GM12878 (cell line): ENCODE measurements at regions not wholly inside any gene's neighbourhood (a gene's known extent, or its start where the extent isn't known, plus 50 kb on each side); places are given as distances from the start of the nearest gene placed in this dataset.

Experiments
- ATAC-seq: fragments of 200-7000 bp; cut with Tn5 transposase; 3 replicates; pipeline ENCODE4 v1.9.1; 2020; ENCODE audit warnings: mild to moderate bottlenecking, moderate library complexity
- BruUV-seq: library from RNA; stranded (reverse); fragments of 400-500 nt; replicated peaks from 2 replicates; lab custom pipeline; 2021; lab: Mats Ljungman, UMichigan
- CTCF ChIA-PET: fragments of 300-600 bp; sonication (Branson Sonifier 250); formaldehyde crosslinking; extraction: SDS; loops from one replicate; lab custom pipeline; 2021; ENCODE audit warnings: inconsistent platforms; lab: Yijun Ruan, JAX
- POLR2A ChIA-PET: fragments of 350-600 bp; formaldehyde crosslinking; extraction: SDS; loops from one replicate; lab custom pipeline; 2021; ENCODE audit warnings: inconsistent platforms; lab: Charles Lee
- RAD21 ChIA-PET: fragments of 300-600 bp; sonication (Branson Sonifier 250); formaldehyde crosslinking; loops from one replicate; lab custom pipeline; 2023; ENCODE audit warnings: antibody characterized with exemption; ENCODE audit not compliant: unreplicated experiment; lab: Charles Lee
- SMC1A ChIA-PET: fragments of 300-600 bp; sonication (Branson Sonifier 250); formaldehyde crosslinking; loops from one replicate; lab custom pipeline; 2023; ENCODE audit not compliant: unreplicated experiment, uncharacterized antibody; lab: Charles Lee
- DNase-seq: peaks from one replicate; pipeline ENCODE4 v3.0.0-alpha.2; 2011; ENCODE audit warnings: low read depth, low spot score
- FAIRE-seq: peaks from 3 replicates; lab custom pipeline; 2011; peaks lifted over from hg19 to GRCh38; lab: Jason Lieb, UNC
- H2AFZ ChIP-seq: 2 replicates; pipeline ENCODE4 v1.6.0; 2011; ENCODE audit warnings: low read depth, low read length, control low read depth; ENCODE audit not compliant: control insufficient read depth
- H3K27ac ChIP-seq: 2 replicates; pipeline ENCODE4 v1.5.1; 2011; ENCODE audit warnings: control low read depth; ENCODE audit not compliant: control insufficient read depth, insufficient read depth
- H3K27me3 ChIP-seq, 2 experiments: replicated peaks in 1 of 2; 2 replicates each; pipeline versions ENCODE4 v1.6.0 to v1.6.1; 2011; ENCODE audit warnings: low read length in 1 of 2; ENCODE audit not compliant: control insufficient read depth in 2 of 2, insufficient read depth in 2 of 2
- H3K36me3 ChIP-seq, 2 experiments: 2 replicates each; pipeline ENCODE4 v1.5.1; 2011; ENCODE audit warnings: low read length in 1 of 2; ENCODE audit not compliant: control insufficient read depth in 2 of 2, insufficient read depth in 2 of 2
- H3K4me1 ChIP-seq: 2 replicates; pipeline ENCODE4 v1.6.1; 2011; ENCODE audit warnings: mild to moderate bottlenecking, low read length, moderate library complexity, mixed read lengths; ENCODE audit not compliant: control insufficient read depth, insufficient read depth
- H3K4me2 ChIP-seq: 2 replicates; pipeline ENCODE4 v1.6.0; 2011; ENCODE audit warnings: control low read depth; ENCODE audit not compliant: control insufficient read depth, insufficient read depth
- H3K4me3 ChIP-seq: fragments of 200-600 bp; sonication (generic); 2 replicates; pipeline ENCODE4 v1.5.1; 2016
- H3K79me2 ChIP-seq: 2 replicates; pipeline ENCODE4 v1.6.0; 2011; ENCODE audit warnings: low read length; ENCODE audit not compliant: control insufficient read depth, insufficient read depth
- H3K9ac ChIP-seq: 2 replicates; pipeline ENCODE4 v1.8.0; 2011; ENCODE audit warnings: low read length, control low read depth, mixed read lengths; ENCODE audit not compliant: control insufficient read depth, insufficient read depth
- H3K9me3 ChIP-seq: replicated peaks from 3 replicates; pipeline ENCODE4 v1.5.1; 2011; ENCODE audit warnings: mild to moderate bottlenecking, low read length; ENCODE audit not compliant: control insufficient read depth, insufficient read depth
- H4K20me1 ChIP-seq: 2 replicates; pipeline ENCODE4 v1.6.0; 2011; ENCODE audit not compliant: control insufficient read depth, insufficient read depth
- CHD2 ChIP-seq: IDR thresholded peaks from 2 replicates; pipeline ENCODE4 v1.6.1; 2011; ENCODE audit warnings: low read depth, low read length, improper control_type of control experiment, borderline replicate concordance
- IRF4 ChIP-seq: IDR thresholded peaks from 2 replicates; pipeline ENCODE4 v1.6.1; 2011; ENCODE audit warnings: low read depth, low read length
- KAT2A ChIP-seq: conservative IDR thresholded peaks from 2 replicates; pipeline ENCODE4 v1.6.1; 2011; ENCODE audit warnings: low read depth, low read length; ENCODE audit not compliant: control insufficient read depth
- REST ChIP-seq: IDR thresholded peaks from 2 replicates; pipeline ENCODE4 v1.6.1; 2012; ENCODE audit warnings: mild to moderate bottlenecking, low read depth, low read length
- TARDBP ChIP-seq: IDR thresholded peaks from 2 replicates; pipeline ENCODE4 v1.6.1; 2016; ENCODE audit warnings: borderline replicate concordance
- in situ Hi-C: fragments of 300-500 bp; cut with MboI; formaldehyde crosslinking; loops from 9 replicates; pipeline ENCODE4 v1.14.3; 2018; ENCODE audit warnings: mixed read lengths
- intact Hi-C: fragments of 100-400 bp; cut with micrococcal nuclease; formaldehyde crosslinking; loops from one replicate; pipeline ENCODE4 v1.14.2; 2022; ENCODE audit not compliant: unreplicated experiment

GRCh38 chr6:144824018-144824417 lies 538.9 kb downstream of the UTRN start:
- no peak for ATAC-seq
- Histone ChIP-seq H3K4me1 (no peaks in the 10 kb centered on the region), H3K27me3 (no peaks in the 10 kb centered on the region), H4K20me1 (no peaks in the 10 kb centered on the region), H2AFZ (no peak overlapping the region), H3K9me3 (no peaks in the 10 kb centered on the region), H3K36me3 (no peaks in the 10 kb centered on the region), H3K27ac (no peak overlapping the region), H3K4me2 (no peak overlapping the region), H3K9ac (no peak overlapping the region), H3K4me3 (no peak overlapping the region), H3K79me2 (no peaks in the 10 kb centered on the region)
- no TSS peak for BruUV-seq
- ChIA-PET RAD21 (no interaction called here), POLR2A (interaction anchor here (0.6 kb wide), 1 partner anchor 1262 kb away, joined by 3 read pairs; no protein-coding TSS in a partner anchor), CTCF (interaction anchor here (1.2 kb wide), 1 partner anchor 34 kb away, joined by 3 read pairs; no protein-coding TSS in a partner anchor), SMC1A (no interaction called here)
- TF ChIP-seq KAT2A: no peak
- no peak for TF ChIP-seq REST
- TF ChIP-seq TARDBP: no peak
- TF ChIP-seq CHD2: no peak
- no peak for TF ChIP-seq IRF4
- DNase-seq: no peak
- in situ Hi-C loops: no loop called here
- no peak for FAIRE-seq
- intact Hi-C loops: no loop called here
